H9 (cell line): ENCODE measurements at regions not wholly inside any gene's neighbourhood (a gene's known extent, or its start where the extent isn't known, plus 50 kb on each side); places are given as distances from the start of the nearest gene placed in this dataset.

Experiments
- DNase-seq: peaks from one replicate; pipeline ENCODE4 v3.0.0-alpha.2; 2017
- H2AFZ ChIP-seq: one replicate; pipeline ENCODE4 v1.6.1; 2013; ENCODE audit warnings: mild to moderate bottlenecking, low read length, control low read depth, moderate library complexity
- H2AK5ac ChIP-seq: 2 replicates; pipeline ENCODE4 v1.6.1; 2013; ENCODE audit warnings: low read length, control low read depth, mixed read lengths; ENCODE audit not compliant: insufficient read length
- H2BK120ac ChIP-seq: one replicate; pipeline ENCODE4 v1.6.1; 2013; ENCODE audit warnings: low read depth, mild to moderate bottlenecking, low read length, control low read depth, inconsistent platforms; ENCODE audit not compliant: poor library complexity, severe bottlenecking
- H2BK12ac ChIP-seq: 2 replicates; pipeline ENCODE4 v1.6.1; 2013; ENCODE audit warnings: low read length, control low read depth, mixed read lengths, low read depth; ENCODE audit not compliant: insufficient read length
- H2BK15ac ChIP-seq: 2 replicates; pipeline ENCODE4 v1.6.1; 2013; ENCODE audit warnings: low read depth, low read length, control low read depth
- H2BK20ac ChIP-seq: one replicate; pipeline ENCODE4 v1.6.1; 2013; ENCODE audit warnings: low read depth, mild to moderate bottlenecking, low read length, control low read depth, inconsistent platforms; ENCODE audit not compliant: poor library complexity, severe bottlenecking
- H2BK5ac ChIP-seq: 2 replicates; pipeline ENCODE4 v1.6.1; 2013; ENCODE audit warnings: low read length, control low read depth, mixed read lengths; ENCODE audit not compliant: insufficient read length
- H3K14ac ChIP-seq: 2 replicates; pipeline ENCODE4 v1.6.1; 2013; ENCODE audit warnings: low read length, control low read depth; ENCODE audit not compliant: insufficient read depth
- H3K18ac ChIP-seq: 2 replicates; pipeline ENCODE4 v1.6.1; 2013; ENCODE audit warnings: low read depth, mild to moderate bottlenecking, mixed read lengths, low read length, control low read depth; ENCODE audit not compliant: insufficient read length
- H3K23ac ChIP-seq: 2 replicates; pipeline ENCODE4 v1.6.1; 2013; ENCODE audit warnings: low read length, control low read depth, mixed read lengths, low read depth; ENCODE audit not compliant: insufficient read length
- H3K23me2 ChIP-seq: 2 replicates; pipeline ENCODE4 v1.6.1; 2013; ENCODE audit warnings: low read depth, mild to moderate bottlenecking, mixed read lengths, low read length, control low read depth; ENCODE audit not compliant: insufficient read length, poor library complexity, severe bottlenecking
- H3K27ac ChIP-seq: 2 replicates; pipeline ENCODE4 v1.5.1; 2013; ENCODE audit warnings: low read length, control low read depth, mixed read lengths, low read depth; ENCODE audit not compliant: insufficient read length
- H3K27me3 ChIP-seq: 2 replicates; pipeline ENCODE4 v1.6.1; 2013; ENCODE audit warnings: low read length, control low read depth, inconsistent platforms; ENCODE audit not compliant: insufficient read depth
- H3K4ac ChIP-seq: 2 replicates; pipeline ENCODE4 v1.6.1; 2013; ENCODE audit warnings: low read depth, mild to moderate bottlenecking, control low read depth, inconsistent platforms, low read length, moderate library complexity
- H3K4me1 ChIP-seq: 2 replicates; pipeline ENCODE4 v1.6.1; 2013; ENCODE audit warnings: low read length, control low read depth, inconsistent platforms; ENCODE audit not compliant: insufficient read depth
- H3K4me2 ChIP-seq: 2 replicates; pipeline ENCODE4 v1.6.1; 2013; ENCODE audit warnings: low read length, control low read depth, mixed read lengths; ENCODE audit not compliant: insufficient read length, insufficient read depth
- H3K56ac ChIP-seq: 2 replicates; pipeline ENCODE4 v1.6.1; 2013; ENCODE audit warnings: low read depth, mild to moderate bottlenecking, mixed read lengths, low read length, control low read depth; ENCODE audit not compliant: insufficient read length
- H3K79me1 ChIP-seq: 2 replicates; pipeline ENCODE4 v1.6.1; 2013; ENCODE audit warnings: low read depth, mild to moderate bottlenecking, moderate library complexity, low read length, control low read depth, inconsistent platforms; ENCODE audit not compliant: insufficient read depth, poor library complexity, severe bottlenecking
- H3K79me2 ChIP-seq: 2 replicates; pipeline ENCODE4 v1.6.1; 2013; ENCODE audit warnings: low read length, control low read depth, inconsistent platforms; ENCODE audit not compliant: insufficient read depth
- H3K9ac ChIP-seq: 2 replicates; pipeline ENCODE4 v1.6.1; 2013; ENCODE audit warnings: low read length, control low read depth, mixed read lengths; ENCODE audit not compliant: insufficient read length; ENCODE audit errors: extremely low read depth
- H3K9me3 ChIP-seq: one replicate; pipeline ENCODE4 v1.6.1; 2013; ENCODE audit warnings: low read depth, low read length, inconsistent platforms; ENCODE audit not compliant: control insufficient read depth
- H3T11ph ChIP-seq: one replicate; pipeline ENCODE4 v1.6.1; 2013; ENCODE audit warnings: mild to moderate bottlenecking, low read length, control low read depth, inconsistent platforms
- H4K20me1 ChIP-seq: one replicate; pipeline ENCODE4 v1.6.1; 2013; ENCODE audit not compliant: control insufficient read depth, insufficient read length, insufficient read depth
- H4K5ac ChIP-seq: 2 replicates; pipeline ENCODE4 v1.6.1; 2013; ENCODE audit warnings: low read depth, mild to moderate bottlenecking, mixed read lengths, low read length, control low read depth; ENCODE audit not compliant: insufficient read length
- H4K8ac ChIP-seq: replicated peaks from 2 replicates; pipeline ENCODE4 v1.6.1; 2013; ENCODE audit warnings: low read length, control low read depth, mixed read lengths, low read depth; ENCODE audit not compliant: insufficient read length
- H4K91ac ChIP-seq: 2 replicates; pipeline ENCODE4 v1.6.1; 2013; ENCODE audit warnings: low read depth, mild to moderate bottlenecking, moderate library complexity, mixed read lengths, low read length, control low read depth; ENCODE audit not compliant: insufficient read length
- H3K27ac Mint-ChIP-seq, 3 experiments: 2 replicates in 2 of 3; 3 replicates in 1 of 3; pipeline ENCODE4 v1.8.0; 2020 to 2021; ENCODE audit warnings: mixed read lengths in 3 of 3, mild to moderate bottlenecking in 1 of 3, moderate library complexity in 1 of 3
- H3K27me3 Mint-ChIP-seq: 2 replicates; pipeline ENCODE4 v1.8.0; 2021; ENCODE audit warnings: low read depth, mild to moderate bottlenecking, moderate library complexity, mixed read lengths
- H3K36me3 Mint-ChIP-seq, 3 experiments: 2 replicates in 2 of 3; 3 replicates in 1 of 3; pipeline ENCODE4 v1.8.0; 2020 to 2021; ENCODE audit warnings: low read depth in 3 of 3, mixed read lengths in 3 of 3; ENCODE audit not compliant: insufficient read depth in 1 of 3
- H3K4me1 Mint-ChIP-seq, 2 experiments: 2 replicates each; pipeline ENCODE4 v1.8.0; 2020; ENCODE audit warnings: mixed read lengths in 2 of 2
- H3K4me3 Mint-ChIP-seq, 2 experiments: 2 replicates in 1 of 2; 3 replicates in 1 of 2; pipeline ENCODE4 v1.8.0; 2020 to 2021; ENCODE audit warnings: mild to moderate bottlenecking in 2 of 2, mixed read lengths in 2 of 2, moderate library complexity in 1 of 2
- H3K9me3 Mint-ChIP-seq, 2 experiments: 2 replicates in 1 of 2; 3 replicates in 1 of 2; pipeline ENCODE4 v1.8.0; 2020; ENCODE audit warnings: mild to moderate bottlenecking in 2 of 2, mixed read lengths in 2 of 2, moderate library complexity in 1 of 2
- WGBS: extraction: QIAGEN DNeasy Blood & Tissue Kit; methylation state at CpG from one replicate; pipeline ENCODE4 v1.1.7; 2013; ENCODE audit warnings: missing lambda C conversion rate, low lambda C conversion rate, mixed read lengths; ENCODE audit not compliant: insufficient read length; ENCODE audit errors: extremely low coverage; 5-methylcytosine and 5-hydroxymethylcytosine counted together
- TF ChIP-seq, protein P1 (sequence below): fragments of 200-600 bp; sonication (generic); conservative IDR thresholded peaks from 3 replicates; pipeline ENCODE4 v1.8.0; 2021; ENCODE audit warnings: antibody characterized with exemption, mild to moderate bottlenecking

DNA sequence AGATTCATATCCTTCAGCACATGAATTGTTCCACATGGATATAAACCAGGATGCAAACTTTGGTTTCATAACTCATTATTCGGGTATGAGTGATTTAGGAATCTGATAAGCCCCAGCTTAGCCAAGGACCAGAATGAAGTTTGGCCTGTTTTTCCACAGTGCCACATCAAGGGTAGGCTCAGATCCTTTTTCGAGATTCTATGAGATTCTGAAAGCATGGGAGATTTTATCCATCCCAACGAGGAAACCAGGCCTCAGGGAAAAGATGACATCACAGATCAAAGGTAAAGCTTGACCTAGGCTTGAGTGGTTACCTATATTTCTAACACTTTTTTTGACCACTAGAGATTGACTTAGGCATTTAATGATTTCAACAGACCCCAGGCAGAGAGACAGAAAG is 590.8 kb upstream of the PKDCC start:
- H3K4me1 Mint-ChIP-seq: no peaks in the 10 kb centered on the region
- no peak overlapping the region for H2AK5ac ChIP-seq
- no peak overlapping the region for H3K56ac ChIP-seq
- H2AFZ ChIP-seq: no peak overlapping the region
- no peaks in the 10 kb centered on the region for H3K36me3 Mint-ChIP-seq
- H2BK120ac ChIP-seq: no peak overlapping the region
- no peaks in the 10 kb centered on the region for H3K4me1 ChIP-seq
- no peak overlapping the region for H3K27ac ChIP-seq
- H3K23ac ChIP-seq: no peak overlapping the region
- no peak overlapping the region for H3T11ph ChIP-seq
- H2BK12ac ChIP-seq: no peak overlapping the region
- H4K91ac ChIP-seq: no peak overlapping the region
- no peaks in the 10 kb centered on the region for H3K79me2 ChIP-seq
- H3K9me3 Mint-ChIP-seq: no peaks in the 10 kb centered on the region
- no peak overlapping the region for H3K4me2 ChIP-seq
- TF ChIP-seq, protein P1, sequence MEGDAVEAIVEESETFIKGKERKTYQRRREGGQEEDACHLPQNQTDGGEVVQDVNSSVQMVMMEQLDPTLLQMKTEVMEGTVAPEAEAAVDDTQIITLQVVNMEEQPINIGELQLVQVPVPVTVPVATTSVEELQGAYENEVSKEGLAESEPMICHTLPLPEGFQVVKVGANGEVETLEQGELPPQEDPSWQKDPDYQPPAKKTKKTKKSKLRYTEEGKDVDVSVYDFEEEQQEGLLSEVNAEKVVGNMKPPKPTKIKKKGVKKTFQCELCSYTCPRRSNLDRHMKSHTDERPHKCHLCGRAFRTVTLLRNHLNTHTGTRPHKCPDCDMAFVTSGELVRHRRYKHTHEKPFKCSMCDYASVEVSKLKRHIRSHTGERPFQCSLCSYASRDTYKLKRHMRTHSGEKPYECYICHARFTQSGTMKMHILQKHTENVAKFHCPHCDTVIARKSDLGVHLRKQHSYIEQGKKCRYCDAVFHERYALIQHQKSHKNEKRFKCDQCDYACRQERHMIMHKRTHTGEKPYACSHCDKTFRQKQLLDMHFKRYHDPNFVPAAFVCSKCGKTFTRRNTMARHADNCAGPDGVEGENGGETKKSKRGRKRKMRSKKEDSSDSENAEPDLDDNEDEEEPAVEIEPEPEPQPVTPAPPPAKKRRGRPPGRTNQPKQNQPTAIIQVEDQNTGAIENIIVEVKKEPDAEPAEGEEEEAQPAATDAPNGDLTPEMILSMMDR: no peak
- H2BK15ac ChIP-seq: no peak overlapping the region
- no peak overlapping the region for H3K9ac ChIP-seq
- H3K9me3 ChIP-seq: no peaks in the 10 kb centered on the region
- H3K27ac Mint-ChIP-seq: no peak overlapping the region
- H4K8ac ChIP-seq: no peak overlapping the region
- no peaks in the 10 kb centered on the region for H3K27me3 Mint-ChIP-seq
- no peak overlapping the region for H4K5ac ChIP-seq
- no peak overlapping the region for H3K18ac ChIP-seq
- no peak overlapping the region for H2BK5ac ChIP-seq
- H3K4ac ChIP-seq: no peak overlapping the region
- no peak overlapping the region for H3K4me3 Mint-ChIP-seq
- no peaks in the 10 kb centered on the region for H3K27me3 ChIP-seq
- no peaks in the 10 kb centered on the region for H4K20me1 ChIP-seq
- H3K23me2 ChIP-seq: no peaks in the 10 kb centered on the region
- no peaks in the 10 kb centered on the region for H3K79me1 ChIP-seq
- no peak for DNase-seq
- H3K14ac ChIP-seq: no peak overlapping the region
- no peak overlapping the region for H2BK20ac ChIP-seq
- no CpG with 5 or more reads among the region's 3 CpGs for WGBS
